Liver (tissue), 8 donors: ENCODE measurements at regions not wholly inside any gene's neighbourhood (a gene's known extent, or its start where the extent isn't known, plus 50 kb on each side); places are given as distances from the start of the nearest gene placed in this dataset.

Source experiments
- DNase-seq: peaks from one replicate; pipeline ENCODE4 v3.0.0-alpha.2; 2017; ENCODE audit warnings: low spot score
- H3K27ac ChIP-seq, 2 donors: one replicate each; pipeline ENCODE4 v1.7.0; 2013; ENCODE audit warnings: inconsistent platforms in 2 of 2, low read length in 2 of 2, control low read depth in 1 of 2, low read depth in 1 of 2, mild to moderate bottlenecking in 1 of 2
- H3K27me3 ChIP-seq, 4 donors: one replicate each; pipeline versions ENCODE4 v1.6.1 to v1.7.0; 2013; ENCODE audit warnings: low read length in 3 of 4, inconsistent platforms in 1 of 4, mild to moderate bottlenecking in 1 of 4, moderate library complexity in 1 of 4; ENCODE audit not compliant: control insufficient read depth in 4 of 4, insufficient read depth in 4 of 4
- H3K36me3 ChIP-seq, 4 donors: one replicate each; pipeline versions ENCODE4 v1.6.1 to v1.7.0; 2013; ENCODE audit warnings: low read length in 3 of 4, mild to moderate bottlenecking in 3 of 4, low read depth in 1 of 4, moderate library complexity in 1 of 4; ENCODE audit not compliant: control insufficient read depth in 4 of 4, insufficient read depth in 3 of 4
- H3K4me1 ChIP-seq, 4 donors: one replicate each; pipeline versions ENCODE4 v1.6.1 to v1.7.0; 2013; ENCODE audit warnings: low read length in 3 of 4, mild to moderate bottlenecking in 3 of 4, moderate library complexity in 1 of 4; ENCODE audit not compliant: control insufficient read depth in 4 of 4, insufficient read depth in 4 of 4
- H3K4me3 ChIP-seq, 3 donors: one replicate each; pipeline versions ENCODE4 v1.6.1 to v1.7.0; 2013; ENCODE audit warnings: low read length in 3 of 3, control low read depth in 1 of 3, low read depth in 1 of 3, mild to moderate bottlenecking in 1 of 3
- H3K9ac ChIP-seq, 2 donors: one replicate each; pipeline ENCODE4 v1.7.0; 2013; ENCODE audit warnings: low read length in 2 of 2, mild to moderate bottlenecking in 2 of 2, moderate library complexity in 2 of 2, control low read depth in 1 of 2, low read depth in 1 of 2
- H3K9me3 ChIP-seq, 4 donors: one replicate each; pipeline versions ENCODE4 v1.6.1 to v1.7.0; 2013; ENCODE audit warnings: low read length in 3 of 4; ENCODE audit not compliant: control insufficient read depth in 4 of 4
- CTCF ChIP-seq: fragments of 150-350 bp; IDR thresholded peaks from 2 replicates; pipeline ENCODE4 v1.5.1; 2017; ENCODE audit warnings: improper control_type of control experiment, low read depth, low read length; ENCODE audit not compliant: missing input control
- EGR1 ChIP-seq, 2 donors: IDR thresholded peaks; 2 replicates each; pipeline ENCODE4 v1.6.1; 2016 to 2018; ENCODE audit warnings: antibody characterized with exemption in 2 of 2, low read depth in 2 of 2
- FOXA1 ChIP-seq: IDR thresholded peaks from 2 replicates; pipeline ENCODE4 v1.6.1; 2016; ENCODE audit warnings: antibody characterized with exemption
- FOXA2 ChIP-seq: IDR thresholded peaks from 2 replicates; pipeline ENCODE4 v1.6.1; 2016; ENCODE audit warnings: antibody characterized with exemption
- HNF4G ChIP-seq: IDR thresholded peaks from 2 replicates; pipeline ENCODE4 v1.6.1; 2016; ENCODE audit warnings: antibody characterized with exemption
- MAX ChIP-seq: IDR thresholded peaks from 2 replicates; pipeline ENCODE4 v1.6.1; 2016; ENCODE audit warnings: antibody characterized with exemption
- NR2F2 ChIP-seq: IDR thresholded peaks from 2 replicates; pipeline ENCODE4 v1.6.1; 2016; ENCODE audit warnings: antibody characterized with exemption
- RAD21 ChIP-seq, 2 donors: IDR thresholded peaks; 2 replicates each; pipeline ENCODE4 v1.6.1; 2016; ENCODE audit warnings: antibody characterized with exemption in 2 of 2, mild to moderate bottlenecking in 2 of 2
- REST ChIP-seq: IDR thresholded peaks from 2 replicates; pipeline ENCODE4 v1.6.1; 2016; ENCODE audit warnings: antibody characterized with exemption, mild to moderate bottlenecking
- SP1 ChIP-seq: IDR thresholded peaks from 2 replicates; pipeline ENCODE4 v1.6.1; 2018; ENCODE audit warnings: antibody characterized with exemption, mild to moderate bottlenecking
- TAF1 ChIP-seq: conservative IDR thresholded peaks from 2 replicates; pipeline ENCODE4 v1.6.1; 2016; ENCODE audit warnings: antibody characterized with exemption, mild to moderate bottlenecking
- ZBTB33 ChIP-seq: IDR thresholded peaks from 2 replicates; pipeline ENCODE4 v1.6.1; 2016; ENCODE audit warnings: antibody characterized with exemption
- WGBS: extraction: QIAGEN DNeasy Blood & Tissue Kit; methylation state at CpG from one replicate; pipeline ENCODE4 v1.1.7; 2013; 5-methylcytosine and 5-hydroxymethylcytosine counted together
- donor health status: healthy.
- donor health status: healthy.
- donor health status: healthy.
- donor health status: healthy.
- donor health status: healthy.

DNA sequence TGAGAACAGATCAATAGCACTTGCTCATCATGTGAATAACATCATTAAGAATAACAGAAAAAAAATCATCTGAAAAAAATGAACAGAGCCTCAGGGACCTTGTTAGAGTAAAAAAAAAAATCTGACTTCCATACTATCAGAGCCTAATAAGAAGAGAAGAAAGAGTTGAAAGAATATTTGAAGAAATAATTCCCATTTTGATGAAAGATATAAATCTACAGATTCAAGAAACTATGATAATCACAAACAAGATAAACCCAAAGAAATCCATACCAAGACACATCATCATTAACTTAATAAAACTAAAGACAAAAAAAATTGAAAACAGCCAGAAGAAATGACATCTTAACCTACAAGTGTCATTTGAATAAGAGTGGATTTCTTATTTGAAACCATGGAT, 134.4 kb downstream of the BMS1 start:
- Histone ChIP-seq H3K36me3 (no peaks in the 10 kb centered on the region), H3K9me3 (peaks cover 0 to 8% (median 2%) of the 10 kb centered on the region in 4 donors), H3K4me1 (no peaks in the 10 kb centered on the region), H3K4me3 (no peak overlapping the region), H3K27me3 (no peaks in the 10 kb centered on the region), H3K27ac (no peak overlapping the region), H3K9ac (no peak overlapping the region)
- no peak for DNase-seq
- TF ChIP-seq REST: no peak
- no peak for TF ChIP-seq CTCF
- no peak for TF ChIP-seq MAX
- TF ChIP-seq FOXA1: no peak
- TF ChIP-seq EGR1 (IDR thresholded peaks at IDR 0.05; ENCODE audit: low read depth in 2 of 2): no peak
- no peak for TF ChIP-seq HNF4G
- TF ChIP-seq TAF1: no peak
- TF ChIP-seq RAD21 (IDR thresholded peaks at IDR 0.05): no peak
- no peak for TF ChIP-seq NR2F2

- no peak for DNase-seq
- Histone ChIP-seq H3K36me3 (no peaks in the 10 kb centered on the region), H3K27ac (no peak overlapping the region), H3K4me1 (no peaks in the 10 kb centered on the region), H3K27me3 (no peaks in the 10 kb centered on the region), H3K4me3 (no peak overlapping the region), H3K9ac (no peak overlapping the region), H3K9me3 (peaks cover 0 to 8% (median 2%) of the 10 kb centered on the region in 4 donors)
- no peak for TF ChIP-seq ZBTB33
- no peak for TF ChIP-seq FOXA2
- TF ChIP-seq SP1: no peak
- TF ChIP-seq CTCF: no peak
- WGBS: 44% methylated on average over 2 of the region's 2 CpGs
These were observed 135.2 kb downstream of the BMS1 start for GRCh38 chr10:42917821-42918220.
